ENCODE measurements at regions not wholly inside any gene's neighbourhood (a gene's known extent, or its start where the extent isn't known, plus 50 kb on each side); places are given as distances from the start of the nearest gene placed in this dataset.

DNA sequence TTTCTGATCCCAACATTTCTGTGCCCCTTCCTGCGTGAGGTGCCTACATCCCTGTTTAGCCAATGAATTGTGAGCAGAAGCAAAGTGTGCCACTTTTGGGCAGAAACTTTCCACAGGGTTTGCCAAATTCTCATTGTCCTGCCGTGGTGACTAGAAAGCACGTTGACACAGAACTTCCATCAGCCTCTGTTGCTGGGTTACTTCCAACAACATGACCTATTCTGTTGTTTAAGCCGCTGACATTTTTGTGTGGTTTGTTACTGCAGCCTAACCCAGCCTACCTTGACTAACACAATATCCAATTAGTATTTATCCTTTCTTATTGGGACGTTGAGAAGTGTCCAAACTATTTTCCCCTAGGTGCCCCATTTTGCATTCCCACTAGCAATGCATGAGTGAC is 136.8 kb downstream of the URB2 start:
- Histone ChIP-seq H3K36me3 (ENCODE audit: insufficient read depth, low read length) (no peaks in the 10 kb centered on the region), H3K27ac (ENCODE audit: low read depth, low read length) (no peak overlapping the region), H3K4me1 (ENCODE audit: insufficient read depth, low read length) (no peaks in the 10 kb centered on the region), H3K4me3 (ENCODE audit: low read length in 2 of 2) (no peak overlapping the region), H3K9me3 (ENCODE audit: control insufficient read depth in 1 of 2, low read length in 2 of 2) (no peaks in the 10 kb centered on the region), H3K27me3 (ENCODE audit: insufficient read depth, low read length) (no peaks in the 10 kb centered on the region)
- no peak overlapping the region for H3K27ac Mint-ChIP-seq
- H3K4me3 Mint-ChIP-seq, result no peak overlapping the region
- intact Hi-C loops (cut with micrococcal nuclease), result no loop called here
- DNase-seq, result no peak
- peaks cover 4 to 7% of the 10 kb centered on the region in 2 donors for H3K27me3 Mint-ChIP-seq
- no peaks in the 10 kb centered on the region for H3K4me1 Mint-ChIP-seq
- ChIA-PET POLR2A (ENCODE audit: partially characterized antibody) (no interaction called here), CTCF (ENCODE audit: partially characterized antibody) (no interaction called here)
- H3K36me3 Mint-ChIP-seq, result no peaks in the 10 kb centered on the region
- H3K9me3 Mint-ChIP-seq, result peaks cover 0 to 4% (median 0%) of the 10 kb centered on the region in 8 donors

DNA sequence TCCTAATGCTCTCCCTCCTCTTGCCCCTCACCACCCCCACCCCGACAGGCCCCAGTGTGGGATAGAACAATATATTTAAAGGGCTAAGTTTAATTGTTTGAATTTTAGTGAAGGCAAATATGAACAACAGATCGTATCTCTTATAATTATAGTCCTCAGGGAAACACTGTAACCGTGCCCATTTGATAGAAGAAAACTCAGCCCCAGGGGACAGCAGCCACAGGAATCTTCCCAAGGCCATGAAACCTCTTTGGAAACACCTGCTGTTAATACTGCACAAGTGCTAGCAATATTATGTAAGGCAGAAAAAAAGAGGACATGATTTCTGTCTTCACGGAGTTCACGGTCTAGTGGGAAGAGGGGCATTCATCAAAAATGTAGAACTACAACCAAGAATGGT is 142.2 kb downstream of the URB2 start:
- no peak overlapping the region for H3K4me3 Mint-ChIP-seq
- intact Hi-C loops (cut with micrococcal nuclease), result no loop called here
- H3K36me3 Mint-ChIP-seq, result no peaks in the 10 kb centered on the region
- Histone ChIP-seq H3K9me3 (ENCODE audit: control insufficient read depth in 1 of 2, low read length in 2 of 2) (no peaks in the 10 kb centered on the region), H3K4me1 (ENCODE audit: insufficient read depth, low read length) (no peaks in the 10 kb centered on the region), H3K27ac (ENCODE audit: low read depth, low read length) (no peak overlapping the region), H3K27me3 (ENCODE audit: insufficient read depth, low read length) (no peaks in the 10 kb centered on the region), H3K36me3 (ENCODE audit: insufficient read depth, low read length) (no peaks in the 10 kb centered on the region), H3K4me3 (ENCODE audit: low read length in 2 of 2) (no peak overlapping the region)
- CTCF ChIA-PET (ENCODE audit: partially characterized antibody), result no interaction called here
- H3K4me1 Mint-ChIP-seq, result no peaks in the 10 kb centered on the region
- POLR2A ChIA-PET (ENCODE audit: partially characterized antibody), result no interaction called here
- no peak for DNase-seq
- peaks cover 18 to 20% of the 10 kb centered on the region in 2 donors for H3K27me3 Mint-ChIP-seq
- H3K27ac Mint-ChIP-seq, result no peak overlapping the region
- no peaks in the 10 kb centered on the region for H3K9me3 Mint-ChIP-seq

DNA sequence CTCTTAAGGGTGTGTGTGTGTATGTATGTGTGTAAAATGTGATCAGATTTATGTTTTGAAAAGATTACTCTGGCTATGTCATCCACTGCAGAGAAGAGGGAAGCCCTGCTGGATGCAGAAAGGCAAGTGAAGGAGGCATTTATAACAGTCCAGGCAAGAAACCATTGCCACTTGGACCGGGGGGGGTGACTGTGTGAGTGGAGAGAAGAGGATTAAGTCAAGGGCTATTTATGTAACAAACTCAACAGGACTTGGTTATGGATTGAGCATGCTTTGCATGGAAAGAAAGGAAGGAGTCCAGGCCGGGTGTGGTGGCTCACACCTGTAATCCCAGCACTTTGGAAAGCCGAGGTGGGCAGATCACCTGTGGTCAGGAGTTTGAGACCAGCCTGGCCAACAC is 143.0 kb downstream of the URB2 start:
- POLR2A ChIA-PET (ENCODE audit: partially characterized antibody), result no interaction called here
- Mint-ChIP-seq H3K36me3 (no peaks in the 10 kb centered on the region), H3K4me1 (no peaks in the 10 kb centered on the region), H3K9me3 (no peaks in the 10 kb centered on the region), H3K27me3 (peaks cover 17 to 22% of the 10 kb centered on the region in 2 donors), H3K4me3 (no peak overlapping the region), H3K27ac (no peak overlapping the region)
- DNase-seq, result no peak
- Histone ChIP-seq H3K27ac (ENCODE audit: low read depth, low read length) (no peak overlapping the region), H3K27me3 (ENCODE audit: insufficient read depth, low read length) (no peaks in the 10 kb centered on the region), H3K4me3 (ENCODE audit: low read length in 2 of 2) (no peak overlapping the region), H3K9me3 (ENCODE audit: control insufficient read depth in 1 of 2, low read length in 2 of 2) (no peaks in the 10 kb centered on the region), H3K4me1 (ENCODE audit: insufficient read depth, low read length) (no peaks in the 10 kb centered on the region), H3K36me3 (ENCODE audit: insufficient read depth, low read length) (no peaks in the 10 kb centered on the region)
- intact Hi-C loops (cut with micrococcal nuclease), result no loop called here
- CTCF ChIA-PET (ENCODE audit: partially characterized antibody), result no interaction called here

DNA sequence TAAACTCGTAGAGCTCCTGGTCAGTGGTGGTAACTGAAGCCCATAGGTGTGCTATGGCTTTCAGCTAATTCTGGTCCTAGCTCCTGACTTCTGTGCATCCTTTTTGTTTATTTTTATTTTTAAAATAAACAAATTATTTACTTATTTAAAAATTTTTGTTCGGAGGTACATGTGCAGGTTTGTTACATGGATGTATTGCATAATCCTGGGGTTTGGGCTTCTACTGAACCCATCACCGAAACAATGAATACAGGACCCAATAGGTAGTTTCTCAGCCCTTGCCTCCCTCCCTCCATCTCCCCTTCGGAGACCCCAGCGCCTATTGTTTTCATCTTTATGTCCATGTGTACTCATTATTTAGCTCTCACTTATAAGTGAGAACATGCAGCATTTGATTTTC is 143.8 kb downstream of the URB2 start:
- no peak for DNase-seq
- H3K4me3 ChIP-seq (ENCODE audit: low read length in 2 of 2), result no peak overlapping the region
- Mint-ChIP-seq H3K4me3 (no peak overlapping the region), H3K9me3 (no peaks in the 10 kb centered on the region), H3K27ac (no peak overlapping the region), H3K36me3 (no peaks in the 10 kb centered on the region), H3K4me1 (no peaks in the 10 kb centered on the region), H3K27me3 (peaks cover 16 to 23% of the 10 kb centered on the region in 2 donors)
- CTCF ChIA-PET (ENCODE audit: partially characterized antibody), result no interaction called here
- H3K27me3 ChIP-seq (ENCODE audit: insufficient read depth, low read length), result no peaks in the 10 kb centered on the region
- H3K27ac ChIP-seq (ENCODE audit: low read depth, low read length), result no peak overlapping the region
- POLR2A ChIA-PET (ENCODE audit: partially characterized antibody), result no interaction called here
- intact Hi-C loops (cut with micrococcal nuclease), result no loop called here
- no peaks in the 10 kb centered on the region for H3K9me3 ChIP-seq (ENCODE audit: control insufficient read depth in 1 of 2, low read length in 2 of 2)
- no peaks in the 10 kb centered on the region for H3K4me1 ChIP-seq (ENCODE audit: insufficient read depth, low read length)
- H3K36me3 ChIP-seq (ENCODE audit: insufficient read depth, low read length), result no peaks in the 10 kb centered on the region

DNA sequence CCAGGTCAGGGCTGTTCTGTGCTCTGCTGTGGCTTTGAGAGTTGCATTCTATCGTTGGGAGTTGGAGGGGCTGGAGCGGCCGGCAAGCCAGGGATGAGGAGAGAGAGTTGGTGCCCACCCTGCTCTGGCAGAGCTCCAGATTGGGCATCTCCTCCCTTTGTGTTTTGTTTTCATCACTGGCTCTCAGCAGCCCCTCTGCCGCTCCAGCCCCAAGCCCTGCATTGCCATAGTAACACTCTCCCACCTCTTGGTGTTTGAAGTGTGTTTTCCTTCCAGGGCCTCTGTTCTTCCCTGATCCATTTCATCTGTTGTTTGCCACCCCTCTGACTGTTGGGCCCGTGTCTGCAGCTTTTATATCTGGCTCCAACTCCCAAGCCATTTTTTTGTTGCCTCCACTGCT is 152.7 kb downstream of the URB2 start:
- intact Hi-C loops (cut with micrococcal nuclease), result no loop called here
- Mint-ChIP-seq H3K36me3 (no peaks in the 10 kb centered on the region), H3K9me3 (peaks cover 0 to 5% (median 0%) of the 10 kb centered on the region in 8 donors)

DNA sequence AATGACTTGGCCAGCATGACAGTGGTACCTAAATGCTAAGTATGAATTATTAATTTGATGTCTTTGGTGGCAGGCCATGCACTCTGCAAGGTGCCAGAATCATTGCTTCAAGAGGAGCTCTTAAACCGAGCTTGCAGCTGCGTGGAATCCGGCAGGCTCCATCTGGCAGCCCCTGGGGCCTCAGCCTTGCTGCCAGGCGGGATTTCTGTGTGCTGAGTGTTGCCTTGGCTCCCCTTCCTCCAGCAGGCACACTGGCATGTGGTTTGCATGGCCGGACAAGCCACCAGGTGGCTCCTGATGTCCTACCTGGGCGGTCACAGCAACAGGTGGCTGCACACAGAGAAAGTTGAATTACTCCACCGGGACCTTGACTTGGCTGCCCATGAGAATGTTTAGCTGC is 155.4 kb downstream of the URB2 start:
- Mint-ChIP-seq H3K36me3 (no peaks in the 10 kb centered on the region), H3K27me3 (peaks cover 7 to 12% of the 10 kb centered on the region in 2 donors), H3K9me3 (peaks cover 0 to 5% (median 0%) of the 10 kb centered on the region in 8 donors), H3K27ac (no peak overlapping the region), H3K4me3 (no peak overlapping the region), H3K4me1 (no peaks in the 10 kb centered on the region)
- no peak for DNase-seq
- no peaks in the 10 kb centered on the region for H3K36me3 ChIP-seq (ENCODE audit: insufficient read depth, low read length)
- H3K27me3 ChIP-seq (ENCODE audit: insufficient read depth, low read length), result no peaks in the 10 kb centered on the region
- H3K4me3 ChIP-seq (ENCODE audit: low read length in 2 of 2), result no peak overlapping the region
- no peak overlapping the region for H3K27ac ChIP-seq (ENCODE audit: low read depth, low read length)
- intact Hi-C loops (cut with micrococcal nuclease), result loop anchor here (5.0 kb wide), 1 partner anchor 386 kb away; no protein-coding TSS in a partner anchor
- ChIA-PET POLR2A (ENCODE audit: partially characterized antibody) (no interaction called here), CTCF (ENCODE audit: partially characterized antibody) (no interaction called here)
- H3K9me3 ChIP-seq (ENCODE audit: control insufficient read depth in 1 of 2, low read length in 2 of 2), result no peaks in the 10 kb centered on the region
- no peaks in the 10 kb centered on the region for H3K4me1 ChIP-seq (ENCODE audit: insufficient read depth, low read length)

More for the DNA sequence above, 152.7 kb downstream of the URB2 start:
- H3K27me3 ChIP-seq (ENCODE audit: insufficient read depth, low read length), result no peaks in the 10 kb centered on the region
- H3K4me1 ChIP-seq (ENCODE audit: insufficient read depth, low read length), result no peaks in the 10 kb centered on the region
- no peak overlapping the region for H3K27ac ChIP-seq (ENCODE audit: low read depth, low read length)
- H3K9me3 ChIP-seq (ENCODE audit: control insufficient read depth in 1 of 2, low read length in 2 of 2), result no peaks in the 10 kb centered on the region
- Mint-ChIP-seq H3K27ac (no peak overlapping the region), H3K27me3 (peaks cover 4 to 17% of the 10 kb centered on the region in 2 donors), H3K4me3 (no peak overlapping the region), H3K4me1 (no peaks in the 10 kb centered on the region)
- ChIA-PET POLR2A (ENCODE audit: partially characterized antibody) (no interaction called here), CTCF (ENCODE audit: partially characterized antibody) (no interaction called here)
- no peak overlapping the region for H3K4me3 ChIP-seq (ENCODE audit: low read length in 2 of 2)
- no peak for DNase-seq
- H3K36me3 ChIP-seq (ENCODE audit: insufficient read depth, low read length), result no peaks in the 10 kb centered on the region

DNA sequence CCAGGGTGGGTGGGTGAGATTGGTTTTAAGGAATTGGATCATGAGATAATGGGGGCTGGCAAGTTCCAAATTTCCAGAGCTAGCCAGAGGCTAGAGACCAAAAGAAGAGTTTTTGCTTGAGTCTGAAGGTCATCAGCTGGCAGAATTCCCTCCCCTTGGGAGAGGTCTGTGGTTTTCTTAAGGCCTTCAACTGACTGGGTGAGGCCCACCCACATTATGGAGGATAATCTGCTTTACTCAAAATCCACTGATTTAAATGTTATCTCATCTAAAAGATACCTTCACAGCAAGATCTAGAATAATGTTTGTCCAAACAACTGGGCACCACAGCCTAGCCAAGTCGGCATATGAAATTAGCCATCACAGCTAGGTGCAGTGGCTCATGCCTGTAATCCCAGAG is 156.4 kb downstream of the URB2 start:
- intact Hi-C loops (cut with micrococcal nuclease), result loop anchor here (5.0 kb wide), 1 partner anchor 385 kb away; no protein-coding TSS in a partner anchor
- H3K4me1 Mint-ChIP-seq, result no peaks in the 10 kb centered on the region
- no peaks in the 10 kb centered on the region for H3K36me3 Mint-ChIP-seq
- H3K9me3 ChIP-seq (ENCODE audit: control insufficient read depth in 1 of 2, low read length in 2 of 2), result no peaks in the 10 kb centered on the region
- no peaks in the 10 kb centered on the region for H3K36me3 ChIP-seq (ENCODE audit: insufficient read depth, low read length)
- no peak for DNase-seq
- peaks cover 0 to 5% (median 0%) of the 10 kb centered on the region in 8 donors for H3K9me3 Mint-ChIP-seq
- no peak overlapping the region for H3K27ac ChIP-seq (ENCODE audit: low read depth, low read length)
- no peaks in the 10 kb centered on the region for H3K27me3 ChIP-seq (ENCODE audit: insufficient read depth, low read length)
- CTCF ChIA-PET (ENCODE audit: partially characterized antibody), result no interaction called here
- POLR2A ChIA-PET (ENCODE audit: partially characterized antibody), result no interaction called here
- no peak overlapping the region for H3K27ac Mint-ChIP-seq
- H3K27me3 Mint-ChIP-seq, result peaks cover 7 to 13% of the 10 kb centered on the region in 2 donors
- no peak overlapping the region for H3K4me3 Mint-ChIP-seq
- H3K4me1 ChIP-seq (ENCODE audit: insufficient read depth, low read length), result no peaks in the 10 kb centered on the region
- no peak overlapping the region for H3K4me3 ChIP-seq (ENCODE audit: low read length in 2 of 2)

DNA sequence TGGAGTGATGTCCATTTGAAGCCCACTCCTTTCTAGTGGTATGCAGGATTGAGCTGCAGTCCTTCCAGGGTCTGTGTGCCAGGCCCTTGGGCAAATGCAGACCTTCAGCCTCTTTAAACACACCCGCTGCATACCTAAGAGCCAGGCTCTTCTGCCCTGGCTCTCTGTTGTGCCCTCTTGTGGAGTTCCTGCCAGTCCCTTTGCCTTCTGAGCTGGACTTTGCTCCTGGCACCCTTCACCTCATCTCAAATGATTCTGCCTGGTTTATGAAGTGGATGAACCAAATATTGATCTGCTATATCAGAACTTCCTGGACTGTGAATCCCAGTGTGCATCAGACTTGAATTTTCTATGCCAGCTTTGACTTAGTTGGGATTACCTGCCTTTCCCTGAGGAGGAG is 158.8 kb downstream of the URB2 start:
- no peak for DNase-seq
- Histone ChIP-seq H3K9me3 (ENCODE audit: control insufficient read depth in 1 of 2, low read length in 2 of 2) (no peaks in the 10 kb centered on the region), H3K27ac (ENCODE audit: low read depth, low read length) (no peak overlapping the region), H3K4me3 (ENCODE audit: low read length in 2 of 2) (no peak overlapping the region), H3K4me1 (ENCODE audit: insufficient read depth, low read length) (no peaks in the 10 kb centered on the region), H3K27me3 (ENCODE audit: insufficient read depth, low read length) (no peaks in the 10 kb centered on the region), H3K36me3 (ENCODE audit: insufficient read depth, low read length) (no peaks in the 10 kb centered on the region)
- ChIA-PET POLR2A (ENCODE audit: partially characterized antibody) (no interaction called here), CTCF (ENCODE audit: partially characterized antibody) (no interaction called here)
- Mint-ChIP-seq H3K9me3 (peaks cover 0 to 3% (median 0%) of the 10 kb centered on the region in 8 donors), H3K4me1 (no peaks in the 10 kb centered on the region), H3K27ac (no peak overlapping the region), H3K36me3 (no peaks in the 10 kb centered on the region), H3K4me3 (no peak overlapping the region), H3K27me3 (peaks cover 10 to 18% of the 10 kb centered on the region in 2 donors)
- intact Hi-C loops (cut with micrococcal nuclease), result loop anchor here (5.0 kb wide), 1 partner anchor 382 kb away; no protein-coding TSS in a partner anchor

Measured in CD4-positive, alpha-beta memory T cell (primary cell).